HG02763 (cell line): ENCODE measurements at regions not wholly inside any gene's neighbourhood (a gene's known extent, or its start where the extent isn't known, plus 50 kb on each side); places are given as distances from the start of the nearest gene placed in this dataset.

Experiments
- ATAC-seq: cut with Tn5 transposase; IDR thresholded peaks from one replicate; pipeline ENCODE4 v1.9.1; 2021; ENCODE audit warnings: mild to moderate bottlenecking, moderate library complexity; ENCODE audit not compliant: unreplicated experiment

GRCh38 chr9:663541-663940 lies 178.0 kb upstream of the DMRT1 start:
- no peak for ATAC-seq

GRCh38 chr9:665296-665695 lies 176.2 kb upstream of the DMRT1 start:
- no peak for ATAC-seq

GRCh38 chr9:671997-672396 lies 169.5 kb upstream of the DMRT1 start:
- ATAC-seq = no peak

- ATAC-seq = no peak
Measured at GRCh38 chr9:672851-673250, 168.6 kb upstream of the DMRT1 start.

GRCh38 chr9:673264-673965 lies 168.1 kb upstream of the DMRT1 start:
- ATAC-seq = no peak

GRCh38 chr9:673966-674526 lies 167.5 kb upstream of the DMRT1 start:
- no peak for ATAC-seq

- no peak for ATAC-seq
Measured at GRCh38 chr9:675697-676370, 165.7 kb upstream of the DMRT1 start.

- ATAC-seq = no peak
Measured at GRCh38 chr9:676780-677438, 164.6 kb upstream of the DMRT1 start.

- no peak for ATAC-seq
Measured at GRCh38 chr9:677461-678097, 163.9 kb upstream of the DMRT1 start.

- no peak for ATAC-seq
Measured at GRCh38 chr9:678897-679296, 162.6 kb upstream of the DMRT1 start.

- no peak for ATAC-seq
Measured at GRCh38 chr9:679462-679861, 162.0 kb upstream of the DMRT1 start.

- ATAC-seq = no peak
Measured at GRCh38 chr9:680106-680505, 161.4 kb upstream of the DMRT1 start.

GRCh38 chr9:682633-683508 lies 158.6 kb upstream of the DMRT1 start:
- ATAC-seq = no peak

GRCh38 chr9:683509-684021 lies 157.9 kb upstream of the DMRT1 start:
- no peak for ATAC-seq

GRCh38 chr9:684054-684890 lies 157.2 kb upstream of the DMRT1 start:
- ATAC-seq = no peak

- no peak for ATAC-seq
Measured at GRCh38 chr9:684941-685340, 156.6 kb upstream of the DMRT1 start.

GRCh38 chr9:686321-686813 lies 155.1 kb upstream of the DMRT1 start:
- ATAC-seq = no peak

- ATAC-seq = no peak
Measured at GRCh38 chr9:687034-687785, 154.3 kb upstream of the DMRT1 start.
